ENCODE measurements at regions not wholly inside any gene's neighbourhood (a gene's known extent, or its start where the extent isn't known, plus 50 kb on each side); places are given as distances from the start of the nearest gene placed in this dataset.

DNA sequence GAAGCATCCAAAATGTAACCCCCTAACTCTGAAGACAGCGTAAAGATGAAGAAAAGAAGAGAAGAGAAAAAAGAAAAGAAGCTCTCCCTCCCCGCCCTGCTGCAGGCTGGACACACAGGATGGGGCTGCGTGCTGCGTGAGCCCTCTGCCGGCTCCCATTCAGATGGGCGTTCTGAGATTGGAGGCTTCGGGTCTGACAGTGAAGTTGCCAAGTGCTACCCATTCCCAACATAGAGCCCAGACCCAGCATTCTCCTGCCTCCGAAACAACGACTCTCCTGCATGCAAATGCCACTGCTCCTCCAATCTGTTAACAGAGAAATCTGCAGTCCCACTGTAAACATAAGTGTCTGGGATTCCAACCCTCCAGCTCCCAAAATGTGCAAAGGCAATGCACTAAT, 234.9 kb downstream of the BCL11A start:
- H3K9me3 ChIP-seq (ENCODE audit: control insufficient read depth, insufficient read depth, low read depth, low read length) = no peaks in the 10 kb centered on the region
- ChIA-PET POLR2A (no interaction called here), CTCF (interaction anchor here (0.5 kb wide), 1 partner anchor 232 kb away, joined by 3 read pairs; no protein-coding TSS in a partner anchor)
- no TSS peak for BruUV-seq (replicated peaks)
- DNase-seq (ENCODE audit: low read depth, low spot score) = no peak
- peaks cover 10% of the 10 kb centered on the region; the same call in 1 of the 2 replicates for H3K27me3 ChIP-seq (ENCODE audit: control insufficient read depth, insufficient read depth, low read length)
- H3K36me3 ChIP-seq (ENCODE audit: control insufficient read depth, insufficient read depth, low read length) = no peaks in the 10 kb centered on the region
- in situ Hi-C loops (cut with HindIII; ENCODE audit: low pct_unique_long_range_greater_than_20kb, low sequenced_read_pairs) (no loop called here), intact Hi-C loops (cut with micrococcal nuclease; ENCODE audit: unreplicated experiment) (no loop called here)
- ATAC-seq = no peak
- no peaks in the 10 kb centered on the region for H3K4me1 ChIP-seq (ENCODE audit: control insufficient read depth, insufficient read depth, low read length)
- TF ChIP-seq, protein P1, sequence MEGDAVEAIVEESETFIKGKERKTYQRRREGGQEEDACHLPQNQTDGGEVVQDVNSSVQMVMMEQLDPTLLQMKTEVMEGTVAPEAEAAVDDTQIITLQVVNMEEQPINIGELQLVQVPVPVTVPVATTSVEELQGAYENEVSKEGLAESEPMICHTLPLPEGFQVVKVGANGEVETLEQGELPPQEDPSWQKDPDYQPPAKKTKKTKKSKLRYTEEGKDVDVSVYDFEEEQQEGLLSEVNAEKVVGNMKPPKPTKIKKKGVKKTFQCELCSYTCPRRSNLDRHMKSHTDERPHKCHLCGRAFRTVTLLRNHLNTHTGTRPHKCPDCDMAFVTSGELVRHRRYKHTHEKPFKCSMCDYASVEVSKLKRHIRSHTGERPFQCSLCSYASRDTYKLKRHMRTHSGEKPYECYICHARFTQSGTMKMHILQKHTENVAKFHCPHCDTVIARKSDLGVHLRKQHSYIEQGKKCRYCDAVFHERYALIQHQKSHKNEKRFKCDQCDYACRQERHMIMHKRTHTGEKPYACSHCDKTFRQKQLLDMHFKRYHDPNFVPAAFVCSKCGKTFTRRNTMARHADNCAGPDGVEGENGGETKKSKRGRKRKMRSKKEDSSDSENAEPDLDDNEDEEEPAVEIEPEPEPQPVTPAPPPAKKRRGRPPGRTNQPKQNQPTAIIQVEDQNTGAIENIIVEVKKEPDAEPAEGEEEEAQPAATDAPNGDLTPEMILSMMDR (IDR thresholded peaks at IDR 0.05) = no peak
- TF ChIP-seq POLR2AphosphoS5 (IDR thresholded peaks at IDR 0.05; ENCODE audit: low read depth, low read length) = no peak
- TF ChIP-seq, protein P2, sequence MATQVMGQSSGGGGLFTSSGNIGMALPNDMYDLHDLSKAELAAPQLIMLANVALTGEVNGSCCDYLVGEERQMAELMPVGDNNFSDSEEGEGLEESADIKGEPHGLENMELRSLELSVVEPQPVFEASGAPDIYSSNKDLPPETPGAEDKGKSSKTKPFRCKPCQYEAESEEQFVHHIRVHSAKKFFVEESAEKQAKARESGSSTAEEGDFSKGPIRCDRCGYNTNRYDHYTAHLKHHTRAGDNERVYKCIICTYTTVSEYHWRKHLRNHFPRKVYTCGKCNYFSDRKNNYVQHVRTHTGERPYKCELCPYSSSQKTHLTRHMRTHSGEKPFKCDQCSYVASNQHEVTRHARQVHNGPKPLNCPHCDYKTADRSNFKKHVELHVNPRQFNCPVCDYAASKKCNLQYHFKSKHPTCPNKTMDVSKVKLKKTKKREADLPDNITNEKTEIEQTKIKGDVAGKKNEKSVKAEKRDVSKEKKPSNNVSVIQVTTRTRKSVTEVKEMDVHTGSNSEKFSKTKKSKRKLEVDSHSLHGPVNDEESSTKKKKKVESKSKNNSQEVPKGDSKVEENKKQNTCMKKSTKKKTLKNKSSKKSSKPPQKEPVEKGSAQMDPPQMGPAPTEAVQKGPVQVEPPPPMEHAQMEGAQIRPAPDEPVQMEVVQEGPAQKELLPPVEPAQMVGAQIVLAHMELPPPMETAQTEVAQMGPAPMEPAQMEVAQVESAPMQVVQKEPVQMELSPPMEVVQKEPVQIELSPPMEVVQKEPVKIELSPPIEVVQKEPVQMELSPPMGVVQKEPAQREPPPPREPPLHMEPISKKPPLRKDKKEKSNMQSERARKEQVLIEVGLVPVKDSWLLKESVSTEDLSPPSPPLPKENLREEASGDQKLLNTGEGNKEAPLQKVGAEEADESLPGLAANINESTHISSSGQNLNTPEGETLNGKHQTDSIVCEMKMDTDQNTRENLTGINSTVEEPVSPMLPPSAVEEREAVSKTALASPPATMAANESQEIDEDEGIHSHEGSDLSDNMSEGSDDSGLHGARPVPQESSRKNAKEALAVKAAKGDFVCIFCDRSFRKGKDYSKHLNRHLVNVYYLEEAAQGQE (IDR thresholded peaks at IDR 0.05; ENCODE audit: insufficient read depth in 1 of 2, low read depth in 2 of 2, low read length in 1 of 2) = no peak
- no peak for TF ChIP-seq SIN3A (IDR thresholded peaks at IDR 0.05; ENCODE audit: borderline replicate concordance, insufficient read depth, low read depth, low read length)
- no peak for TF ChIP-seq TCF7L2 (IDR thresholded peaks at IDR 0.05; ENCODE audit: low read depth, low read length)
- no peak overlapping the region for H3K4me3 ChIP-seq (ENCODE audit: low read depth in 2 of 2, low read length in 2 of 2)
- no peak overlapping the region for H3K27ac ChIP-seq (ENCODE audit: low read length)

DNA sequence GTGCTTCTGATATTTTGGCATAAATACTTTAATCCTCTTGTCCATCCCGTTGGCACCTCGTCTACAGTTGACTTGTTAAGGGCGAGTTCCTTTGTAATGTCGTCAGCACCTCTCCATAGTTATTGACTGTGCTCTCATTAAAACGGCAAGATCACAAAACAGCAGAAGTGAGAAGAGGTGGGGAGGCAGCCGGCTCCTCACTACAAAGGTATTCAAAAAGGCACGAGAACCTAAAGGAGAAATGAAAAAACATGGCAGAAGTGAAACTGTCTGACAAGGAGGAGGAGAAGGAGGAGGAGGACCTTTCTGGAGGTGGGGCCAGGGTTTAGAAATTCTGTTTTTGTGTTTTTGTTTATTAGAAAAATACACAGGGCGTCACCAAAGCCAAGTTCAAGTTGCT, 235.6 kb downstream of the BCL11A start:
- Histone ChIP-seq H3K4me1 (ENCODE audit: control insufficient read depth, insufficient read depth, low read length) (no peaks in the 10 kb centered on the region), H3K27ac (ENCODE audit: low read length) (no peak overlapping the region), H3K27me3 (ENCODE audit: control insufficient read depth, insufficient read depth, low read length) (peaks cover 10% of the 10 kb centered on the region; the same call in 1 of the 2 replicates), H3K36me3 (ENCODE audit: control insufficient read depth, insufficient read depth, low read length) (no peaks in the 10 kb centered on the region), H3K9me3 (ENCODE audit: control insufficient read depth, insufficient read depth, low read depth, low read length) (no peaks in the 10 kb centered on the region), H3K4me3 (ENCODE audit: low read depth in 2 of 2, low read length in 2 of 2) (no peak overlapping the region)
- no peak for DNase-seq (ENCODE audit: low read depth, low spot score)
- no TSS peak for BruUV-seq (replicated peaks)
- ChIA-PET POLR2A (no interaction called here), CTCF (no interaction called here)
- TF ChIP-seq SIN3A (IDR thresholded peaks at IDR 0.05; ENCODE audit: borderline replicate concordance, insufficient read depth, low read depth, low read length) (no peak), TCF7L2 (IDR thresholded peaks at IDR 0.05; ENCODE audit: low read depth, low read length) (no peak), POLR2AphosphoS5 (IDR thresholded peaks at IDR 0.05; ENCODE audit: low read depth, low read length) (no peak)
- TF ChIP-seq, protein P2 (IDR thresholded peaks at IDR 0.05; ENCODE audit: insufficient read depth in 1 of 2, low read depth in 2 of 2, low read length in 1 of 2) = no peak
- TF ChIP-seq, protein P1 (IDR thresholded peaks at IDR 0.05) = no peak
- in situ Hi-C loops (cut with HindIII; ENCODE audit: low pct_unique_long_range_greater_than_20kb, low sequenced_read_pairs) = no loop called here
- intact Hi-C loops (cut with micrococcal nuclease; ENCODE audit: unreplicated experiment) = no loop called here
- no peak for ATAC-seq
